ENCODE measurements at regions not wholly inside any gene's neighbourhood (a gene's known extent, or its start where the extent isn't known, plus 50 kb on each side); places are given as distances from the start of the nearest gene placed in this dataset.

DNA sequence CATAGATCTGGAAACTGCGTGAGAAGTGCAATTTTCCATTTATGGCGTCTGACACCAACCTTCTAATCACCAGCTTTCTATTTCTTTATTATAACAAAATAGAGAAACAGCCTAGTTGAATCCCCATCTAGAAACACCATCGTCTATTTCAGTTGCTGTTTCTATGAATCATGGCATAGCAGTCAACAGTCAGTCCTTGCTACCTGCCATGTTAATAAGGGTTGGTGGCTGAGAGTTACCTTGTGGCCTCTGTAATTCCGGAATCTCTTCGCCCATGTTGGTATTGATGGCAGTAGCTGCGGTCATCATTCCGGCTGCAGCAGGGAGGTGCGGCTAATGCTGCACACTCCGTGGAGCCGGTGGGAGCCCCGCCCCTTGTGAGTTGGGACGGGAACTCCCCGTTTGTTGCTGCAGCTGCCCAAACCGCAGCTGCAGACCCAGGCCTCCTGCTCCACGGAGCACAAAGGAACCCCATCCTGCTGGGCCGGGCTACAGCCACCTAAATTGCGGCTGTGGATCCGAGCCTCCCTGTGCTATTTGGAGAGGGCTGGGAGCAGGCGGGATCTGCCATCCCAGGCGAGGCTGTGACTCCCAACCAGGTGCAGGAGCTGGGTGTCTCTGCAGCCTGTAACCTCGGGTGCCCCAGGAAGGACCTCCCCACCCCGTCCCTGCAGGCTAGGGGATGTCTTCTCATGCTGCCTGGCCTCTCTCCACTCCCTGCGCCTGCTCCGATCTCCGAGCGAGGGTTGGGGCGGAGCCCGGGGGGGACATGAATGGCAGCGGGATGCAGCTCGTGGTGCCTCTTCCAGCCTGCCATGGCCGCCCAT is 115.4 kb upstream of the STK26 start:
- H3F3A ChIP-seq (ENCODE audit: insufficient read depth, low read length), result no peaks in the 10 kb centered on the region
- H3K27ac ChIP-seq (ENCODE audit: low read length), result no peak overlapping the region
- peak; percentile 71 for DNase-seq
- H3K9me2 ChIP-seq (replicated peaks; ENCODE audit: insufficient read depth, low read length), result no peaks in the 10 kb centered on the region
- no peaks in the 10 kb centered on the region for H3K79me2 ChIP-seq (ENCODE audit: low read length)
- no peak overlapping the region for H3K9ac ChIP-seq (ENCODE audit: low read length)
- no peaks in the 10 kb centered on the region for H3K9me3 ChIP-seq (replicated peaks; ENCODE audit: insufficient read depth, low read length)
- H3K4me3 ChIP-seq (ENCODE audit: low read length), result no peak overlapping the region
- H3K4me2 ChIP-seq (ENCODE audit: low read depth, low read length), result no peak overlapping the region
- H3K27me3 ChIP-seq (replicated peaks; ENCODE audit: insufficient read depth, low read length), result no peaks in the 10 kb centered on the region
- H3K4me1 ChIP-seq (ENCODE audit: low read length), result no peaks in the 10 kb centered on the region
- TF ChIP-seq EZH2phosphoT487 (IDR thresholded peaks at IDR 0.05; ENCODE audit: low read length), result no peak
- TF ChIP-seq EZH2 (optimal IDR thresholded peaks at IDR 0.05; ENCODE audit: low read depth, low read length), result no peak
- TF ChIP-seq CTCF (IDR thresholded peaks at IDR 0.05; ENCODE audit: low read length), result no peak
- no peaks in the 10 kb centered on the region for H4K20me1 ChIP-seq (ENCODE audit: insufficient read depth, low read length)
- H3K36me3 ChIP-seq (replicated peaks; ENCODE audit: insufficient read depth, low read length), result no peaks in the 10 kb centered on the region
- H2AFZ ChIP-seq (ENCODE audit: low read length), result no peak overlapping the region

- no peaks in the 10 kb centered on the region for H3K9me2 ChIP-seq (replicated peaks; ENCODE audit: insufficient read depth, low read length)
- H3K4me3 ChIP-seq (ENCODE audit: low read length), result no peak overlapping the region
- no peaks in the 10 kb centered on the region for H3K9me3 ChIP-seq (replicated peaks; ENCODE audit: insufficient read depth, low read length)
- H3K27me3 ChIP-seq (replicated peaks; ENCODE audit: insufficient read depth, low read length), result no peaks in the 10 kb centered on the region
- no peak overlapping the region for H3K27ac ChIP-seq (ENCODE audit: low read length)
- no peak for DNase-seq
- no peak overlapping the region for H2AFZ ChIP-seq (ENCODE audit: low read length)
- TF ChIP-seq CTCF (IDR thresholded peaks at IDR 0.05; ENCODE audit: low read length), result no peak
- no peak for TF ChIP-seq EZH2 (optimal IDR thresholded peaks at IDR 0.05; ENCODE audit: low read depth, low read length)
- no peak for TF ChIP-seq EZH2phosphoT487 (IDR thresholded peaks at IDR 0.05; ENCODE audit: low read length)
- no peak overlapping the region for H3K4me2 ChIP-seq (ENCODE audit: low read depth, low read length)
- no peaks in the 10 kb centered on the region for H3K36me3 ChIP-seq (replicated peaks; ENCODE audit: insufficient read depth, low read length)
- H3F3A ChIP-seq (ENCODE audit: insufficient read depth, low read length), result no peaks in the 10 kb centered on the region
- H3K4me1 ChIP-seq (ENCODE audit: low read length), result no peaks in the 10 kb centered on the region
- H4K20me1 ChIP-seq (ENCODE audit: insufficient read depth, low read length), result no peaks in the 10 kb centered on the region
- H3K9ac ChIP-seq (ENCODE audit: low read length), result no peak overlapping the region
- no peaks in the 10 kb centered on the region for H3K79me2 ChIP-seq (ENCODE audit: low read length)
Measured at GRCh38 chrX:131910586-131910985, 112.5 kb upstream of the STK26 start.

DNA sequence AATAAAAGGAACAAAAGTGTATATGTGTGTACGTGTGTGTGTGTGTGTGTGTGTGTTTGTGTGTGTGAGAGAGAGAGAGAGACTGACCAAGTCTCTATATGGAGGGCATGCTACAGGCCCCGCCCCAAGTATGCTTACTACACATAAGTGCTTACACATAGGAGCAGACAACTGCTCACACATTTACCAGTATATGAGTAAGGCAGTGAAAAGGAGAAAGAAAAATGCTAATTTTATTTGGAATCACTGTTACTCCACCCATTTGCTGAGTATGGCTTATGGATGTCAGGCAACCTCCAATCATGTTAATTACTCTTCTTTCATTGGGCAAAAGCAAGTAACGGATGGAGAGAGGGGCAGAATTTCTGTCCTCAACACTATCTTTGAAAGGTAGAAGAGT is 107.6 kb upstream of the STK26 start:
- no peaks in the 10 kb centered on the region for H4K20me1 ChIP-seq (ENCODE audit: insufficient read depth, low read length)
- DNase-seq, result no peak
- no peaks in the 10 kb centered on the region for H3K9me2 ChIP-seq (replicated peaks; ENCODE audit: insufficient read depth, low read length)
- H3K36me3 ChIP-seq (replicated peaks; ENCODE audit: insufficient read depth, low read length), result no peaks in the 10 kb centered on the region
- no peak overlapping the region for H3K4me3 ChIP-seq (ENCODE audit: low read length)
- H2AFZ ChIP-seq (ENCODE audit: low read length), result no peak overlapping the region
- TF ChIP-seq EZH2 (optimal IDR thresholded peaks at IDR 0.05; ENCODE audit: low read depth, low read length) (no peak), EZH2phosphoT487 (IDR thresholded peaks at IDR 0.05; ENCODE audit: low read length) (no peak), CTCF (IDR thresholded peaks at IDR 0.05; ENCODE audit: low read length) (no peak)
- H3K4me1 ChIP-seq (ENCODE audit: low read length), result no peaks in the 10 kb centered on the region
- H3K9me3 ChIP-seq (replicated peaks; ENCODE audit: insufficient read depth, low read length), result no peaks in the 10 kb centered on the region
- H3K79me2 ChIP-seq (ENCODE audit: low read length), result no peaks in the 10 kb centered on the region
- no peaks in the 10 kb centered on the region for H3F3A ChIP-seq (ENCODE audit: insufficient read depth, low read length)
- H3K9ac ChIP-seq (ENCODE audit: low read length), result no peak overlapping the region
- no peaks in the 10 kb centered on the region for H3K27me3 ChIP-seq (replicated peaks; ENCODE audit: insufficient read depth, low read length)
- no peak overlapping the region for H3K4me2 ChIP-seq (ENCODE audit: low read depth, low read length)
- H3K27ac ChIP-seq (ENCODE audit: low read length), result no peak overlapping the region
